IMR-90 (cell line): ENCODE measurements at regions not wholly inside any gene's neighbourhood (a gene's known extent, or its start where the extent isn't known, plus 50 kb on each side); places are given as distances from the start of the nearest gene placed in this dataset.

Source experiments
- ATAC-seq: fragments of 200-7000 bp; cut with Tn5 transposase; 2 replicates; pipeline ENCODE4 v1.9.1; 2020; ENCODE audit warnings: low read depth, mild to moderate bottlenecking, moderate library complexity
- BruUV-seq: library from RNA; stranded (reverse); fragments of 400-500 nt; replicated peaks from 2 replicates; lab custom pipeline; 2021; lab: Mats Ljungman, UMichigan
- CTCF ChIA-PET: fragments of 300-600 bp; formaldehyde crosslinking; extraction: SDS; loops from one replicate; lab custom pipeline; 2021; ENCODE audit warnings: antibody characterized with exemption; lab: Yijun Ruan, JAX
- POLR2A ChIA-PET: fragments of 300-600 bp; sonication (Branson Sonifier 250); formaldehyde crosslinking; loops from one replicate; lab custom pipeline; 2022; ENCODE audit warnings: antibody characterized with exemption; ENCODE audit not compliant: unreplicated experiment; lab: Charles Lee
- DNase-seq: peaks from one replicate; pipeline ENCODE4 v3.0.0; 2013
- H2AFZ ChIP-seq: replicated peaks from 2 replicates; pipeline ENCODE3; 2013; ENCODE audit warnings: low read length, mild to moderate bottlenecking; ENCODE audit not compliant: poor library complexity
- H2AK5ac ChIP-seq: 2 replicates; pipeline ENCODE4 v1.6.1; 2013; ENCODE audit warnings: low read depth, low read length, inconsistent platforms
- H2AK9ac ChIP-seq: replicated peaks from 2 replicates; pipeline ENCODE3; 2013; ENCODE audit warnings: mild to moderate bottlenecking, low read depth, low read length, moderate library complexity; ENCODE audit not compliant: poor library complexity
- H2BK120ac ChIP-seq: 2 replicates; pipeline ENCODE4 v1.6.1; 2013; ENCODE audit warnings: low read depth, low read length, inconsistent platforms
- H2BK15ac ChIP-seq: 3 replicates; pipeline ENCODE4 v1.6.1; 2013; ENCODE audit warnings: low read depth, low read length, inconsistent platforms
- H2BK20ac ChIP-seq: 2 replicates; pipeline ENCODE4 v1.6.1; 2013; ENCODE audit warnings: low read depth, mild to moderate bottlenecking, inconsistent platforms, low read length, moderate library complexity
- H2BK5ac ChIP-seq: 2 replicates; pipeline ENCODE4 v1.6.1; 2013; ENCODE audit warnings: mild to moderate bottlenecking, low read depth, low read length, inconsistent platforms; ENCODE audit not compliant: poor library complexity, severe bottlenecking
- H3K14ac ChIP-seq: replicated peaks from 2 replicates; pipeline ENCODE4 v1.6.1; 2013; ENCODE audit warnings: low read depth, low read length, inconsistent platforms
- H3K18ac ChIP-seq: 2 replicates; pipeline ENCODE4 v1.6.1; 2013; ENCODE audit warnings: low read depth, low read length, control low read depth
- H3K23ac ChIP-seq: 2 replicates; pipeline ENCODE4 v1.6.1; 2013; ENCODE audit warnings: low read depth, low read length, inconsistent platforms
- H3K27ac ChIP-seq: 2 replicates; pipeline ENCODE4 v1.5.1; 2013; ENCODE audit warnings: mild to moderate bottlenecking, control low read depth, low read length; ENCODE audit not compliant: insufficient read depth
- H3K27me3 ChIP-seq: 2 replicates; pipeline ENCODE4 v1.6.1; 2013; ENCODE audit warnings: low read length; ENCODE audit not compliant: control insufficient read depth, insufficient read depth
- H3K36me3 ChIP-seq: 2 replicates; pipeline ENCODE4 v1.6.1; 2013; ENCODE audit warnings: low read length, mixed read lengths; ENCODE audit not compliant: control insufficient read depth, insufficient read depth
- H3K4ac ChIP-seq: 2 replicates; pipeline ENCODE4 v1.6.1; 2013; ENCODE audit warnings: low read depth, low read length, inconsistent platforms
- H3K4me1 ChIP-seq: 2 replicates; pipeline ENCODE4 v1.6.1; 2013; ENCODE audit warnings: low read length, mixed read lengths; ENCODE audit not compliant: control insufficient read depth, insufficient read depth
- H3K4me2 ChIP-seq: 2 replicates; pipeline ENCODE4 v1.6.1; 2013; ENCODE audit warnings: low read depth, mild to moderate bottlenecking, control low read depth, low read length, moderate library complexity
- H3K4me3 ChIP-seq: 2 replicates; pipeline ENCODE4 v1.5.1; 2013; ENCODE audit warnings: low read depth, mild to moderate bottlenecking, control low read depth, low read length, moderate library complexity; ENCODE audit not compliant: insufficient read depth
- H3K56ac ChIP-seq: 2 replicates; pipeline ENCODE4 v1.6.1; 2013; ENCODE audit warnings: low read length, inconsistent platforms; ENCODE audit not compliant: insufficient read depth; ENCODE audit errors: extremely low read depth
- H3K79me1 ChIP-seq, 2 experiments: 2 replicates each; pipeline ENCODE4 v1.6.1; 2013; ENCODE audit warnings: low read length in 2 of 2, inconsistent platforms in 1 of 2, low read depth in 1 of 2
- H3K9ac ChIP-seq: 2 replicates; pipeline ENCODE4 v1.6.1; 2013; ENCODE audit warnings: low read depth, low read length, control low read depth
- H3K9me1 ChIP-seq: 2 replicates; pipeline ENCODE4 v1.6.1; 2013; ENCODE audit warnings: low read length, inconsistent platforms; ENCODE audit not compliant: insufficient read depth
- H3K9me3 ChIP-seq: 2 replicates; pipeline ENCODE4 v1.6.1; 2013; ENCODE audit warnings: low read length; ENCODE audit not compliant: control insufficient read depth, insufficient read depth
- H4K20me1 ChIP-seq: 2 replicates; pipeline ENCODE4 v1.6.1; 2013; ENCODE audit warnings: low read length, inconsistent platforms; ENCODE audit not compliant: insufficient read depth
- H4K5ac ChIP-seq: 2 replicates; pipeline ENCODE4 v1.6.1; 2013; ENCODE audit warnings: mild to moderate bottlenecking, low read depth, low read length, control low read depth
- H4K8ac ChIP-seq, 2 experiments: 2 replicates each; pipeline ENCODE4 v1.6.1; 2013; ENCODE audit warnings: low read depth in 2 of 2, low read length in 2 of 2, control low read depth in 1 of 2, inconsistent platforms in 1 of 2
- H4K91ac ChIP-seq: 2 replicates; pipeline ENCODE4 v1.6.1; 2013; ENCODE audit warnings: low read depth, low read length, inconsistent platforms; ENCODE audit not compliant: insufficient read depth
- CEBPB ChIP-seq: IDR thresholded peaks from 2 replicates; pipeline ENCODE4 v1.6.1; 2012; ENCODE audit warnings: low read depth, low read length, improper control_type of control experiment
- RCOR1 ChIP-seq: IDR thresholded peaks from 2 replicates; pipeline ENCODE4 v1.6.1; 2012; ENCODE audit warnings: mild to moderate bottlenecking, low read length, improper control_type of control experiment; ENCODE audit not compliant: insufficient replicate concordance
- whole genome bisulfite sequencing, 2 experiments: methylation state at CpG; one replicate each; pipeline versions ENCODE4 v1.1.5 to v1.1.7; 2013; ENCODE audit warnings: missing lambda C conversion rate in 2 of 2; ENCODE audit not compliant: insufficient read length in 1 of 2; ENCODE audit errors: extremely low coverage in 2 of 2; 5-methylcytosine and 5-hydroxymethylcytosine counted together
- dilution Hi-C: fragments of 300-500 bp; cut with HindIII; formaldehyde crosslinking; loops from one replicate; pipeline ENCODE4 v1.14.3; 2018; ENCODE audit warnings: low sequenced_read_pairs; ENCODE audit not compliant: unreplicated experiment
- in situ Hi-C: fragments of 300-500 bp; cut with MboI; formaldehyde crosslinking; loops from 3 replicates; pipeline ENCODE4 v1.14.3; 2019; ENCODE audit warnings: low sequenced_read_pairs, inconsistent platforms, mixed read lengths
- intact Hi-C: fragments of 100-400 bp; cut with micrococcal nuclease; formaldehyde crosslinking; loops from 2 replicates; pipeline ENCODE4 v1.10.0; 2022
- TF ChIP-seq, protein P1 (sequence below): conservative IDR thresholded peaks from 2 replicates; pipeline ENCODE4 v1.5.1; 2012; ENCODE audit warnings: mild to moderate bottlenecking, low read depth, low read length, improper control_type of control experiment
- TF ChIP-seq, protein P2 (sequence below): fragments of 150-350 bp; IDR thresholded peaks from 2 replicates; pipeline ENCODE4 v1.6.1; 2017; ENCODE audit warnings: mild to moderate bottlenecking, antibody characterized with exemption, low read length, low read depth

DNA sequence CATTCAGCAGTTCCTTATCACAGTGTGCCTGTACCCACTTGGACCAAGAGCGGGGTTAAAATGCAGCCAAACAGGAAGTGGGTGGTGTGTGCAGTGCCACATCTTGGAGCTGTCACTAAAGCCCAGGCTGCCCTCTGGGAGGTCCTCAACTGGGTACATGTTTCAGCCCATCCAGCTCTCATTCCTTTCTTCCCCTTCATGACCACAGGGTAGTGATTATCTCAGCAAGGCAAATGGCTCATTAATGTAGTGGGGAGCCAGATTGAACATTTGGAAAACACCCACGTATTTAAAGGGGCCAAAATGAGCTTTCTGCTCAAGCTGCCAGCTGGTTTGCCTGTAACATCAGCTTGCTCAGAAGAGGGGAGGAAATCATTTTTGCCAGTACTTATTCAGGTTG lies 210.8 kb upstream of the BTG1 start:
- H3K79me1 ChIP-seq: no peaks in the 10 kb centered on the region
- no peak overlapping the region for H2BK120ac ChIP-seq
- no peak overlapping the region for H3K27ac ChIP-seq
- intact Hi-C loops: no loop called here
- no peaks in the 10 kb centered on the region for H4K20me1 ChIP-seq
- in situ Hi-C loops: no loop called here
- H3K56ac ChIP-seq: no peak overlapping the region
- H4K8ac ChIP-seq: no peak overlapping the region
- no peak overlapping the region for H3K18ac ChIP-seq
- CTCF ChIA-PET: no interaction called here
- no CpG with 5 or more reads among the region's 2 CpGs for WGBS, 2 experiments
- H4K5ac ChIP-seq: no peak overlapping the region
- no TSS peak for BruUV-seq
- no peak for ATAC-seq
- no peaks in the 10 kb centered on the region for H3K9me1 ChIP-seq
- H3K36me3 ChIP-seq: no peaks in the 10 kb centered on the region
- H3K4ac ChIP-seq: no peak overlapping the region
- H3K14ac ChIP-seq: no peak overlapping the region
- no peak overlapping the region for H3K23ac ChIP-seq
- H3K4me1 ChIP-seq: no peaks in the 10 kb centered on the region
- TF ChIP-seq, protein P1, sequence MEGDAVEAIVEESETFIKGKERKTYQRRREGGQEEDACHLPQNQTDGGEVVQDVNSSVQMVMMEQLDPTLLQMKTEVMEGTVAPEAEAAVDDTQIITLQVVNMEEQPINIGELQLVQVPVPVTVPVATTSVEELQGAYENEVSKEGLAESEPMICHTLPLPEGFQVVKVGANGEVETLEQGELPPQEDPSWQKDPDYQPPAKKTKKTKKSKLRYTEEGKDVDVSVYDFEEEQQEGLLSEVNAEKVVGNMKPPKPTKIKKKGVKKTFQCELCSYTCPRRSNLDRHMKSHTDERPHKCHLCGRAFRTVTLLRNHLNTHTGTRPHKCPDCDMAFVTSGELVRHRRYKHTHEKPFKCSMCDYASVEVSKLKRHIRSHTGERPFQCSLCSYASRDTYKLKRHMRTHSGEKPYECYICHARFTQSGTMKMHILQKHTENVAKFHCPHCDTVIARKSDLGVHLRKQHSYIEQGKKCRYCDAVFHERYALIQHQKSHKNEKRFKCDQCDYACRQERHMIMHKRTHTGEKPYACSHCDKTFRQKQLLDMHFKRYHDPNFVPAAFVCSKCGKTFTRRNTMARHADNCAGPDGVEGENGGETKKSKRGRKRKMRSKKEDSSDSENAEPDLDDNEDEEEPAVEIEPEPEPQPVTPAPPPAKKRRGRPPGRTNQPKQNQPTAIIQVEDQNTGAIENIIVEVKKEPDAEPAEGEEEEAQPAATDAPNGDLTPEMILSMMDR: no peak
- TF ChIP-seq CEBPB (no peak), RCOR1 (no peak)
- TF ChIP-seq, protein P2, sequence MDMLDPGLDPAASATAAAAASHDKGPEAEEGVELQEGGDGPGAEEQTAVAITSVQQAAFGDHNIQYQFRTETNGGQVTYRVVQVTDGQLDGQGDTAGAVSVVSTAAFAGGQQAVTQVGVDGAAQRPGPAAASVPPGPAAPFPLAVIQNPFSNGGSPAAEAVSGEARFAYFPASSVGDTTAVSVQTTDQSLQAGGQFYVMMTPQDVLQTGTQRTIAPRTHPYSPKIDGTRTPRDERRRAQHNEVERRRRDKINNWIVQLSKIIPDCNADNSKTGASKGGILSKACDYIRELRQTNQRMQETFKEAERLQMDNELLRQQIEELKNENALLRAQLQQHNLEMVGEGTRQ: no peak
- H3K9me3 ChIP-seq: no peaks in the 10 kb centered on the region
- dilution Hi-C loops: no loop called here
- H2BK5ac ChIP-seq: no peak overlapping the region
- no peak overlapping the region for H2AK5ac ChIP-seq
- no peaks in the 10 kb centered on the region; the same call in 1 of the 2 replicates for H3K27me3 ChIP-seq
- H2AK9ac ChIP-seq: no peak overlapping the region
- no peak overlapping the region for H3K9ac ChIP-seq
- H2BK20ac ChIP-seq: no peak overlapping the region
- H3K4me2 ChIP-seq: no peak overlapping the region
- no peak overlapping the region for H3K4me3 ChIP-seq
- no peak for DNase-seq
- POLR2A ChIA-PET: no interaction called here
- H2BK15ac ChIP-seq: no peak overlapping the region
- H2AFZ ChIP-seq: no peak overlapping the region
- H4K91ac ChIP-seq: no peak overlapping the region
